Stromal cell of bone marrow (primary cell): ENCODE measurements at regions not wholly inside any gene's neighbourhood (a gene's known extent, or its start where the extent isn't known, plus 50 kb on each side); places are given as distances from the start of the nearest gene placed in this dataset.
"Not testable (repeated sequence)": the region's sequence is repeated elsewhere in the genome, so short reads cannot be mapped to it uniquely, and the experiment has no call there.

ENCODE experiments used
- DNase-seq: peaks from one replicate; pipeline ENCODE4 v3.0.0-alpha.2; 2012; ENCODE audit warnings: low read depth

- peak; percentile 70 for DNase-seq
Observed at GRCh38 chr13:74289861-74290773, 155.9 kb upstream of the KLF12 start.

GRCh38 chr13:74289107-74289506, 154.9 kb upstream of the KLF12 start:
- DNase-seq, result no peak

GRCh38 chr13:74288361-74288911, 154.2 kb upstream of the KLF12 start:
- DNase-seq, result no peak

GRCh38 chr13:74287724-74288169, 153.5 kb upstream of the KLF12 start:
- peak; percentile 66 for DNase-seq

GRCh38 chr13:74280795-74281490, 146.7 kb upstream of the KLF12 start:
- no peak for DNase-seq

- DNase-seq, result no peak
Observed at GRCh38 chr13:74280093-74280794, 146.0 kb upstream of the KLF12 start.

- DNase-seq, result no peak
Observed at GRCh38 chr13:74278901-74279300, 144.7 kb upstream of the KLF12 start.

GRCh38 chr13:74274916-74275315, 140.7 kb upstream of the KLF12 start:
- DNase-seq, result no peak

- no peak for DNase-seq
Observed at GRCh38 chr13:74273581-74273980, 139.4 kb upstream of the KLF12 start.

GRCh38 chr13:74272826-74273225, 138.6 kb upstream of the KLF12 start:
- no peak for DNase-seq

GRCh38 chr13:74270018-74270417, 135.8 kb upstream of the KLF12 start:
- no peak for DNase-seq

GRCh38 chr13:74266861-74267260, 132.7 kb upstream of the KLF12 start:
- DNase-seq, result no peak

- DNase-seq, result no peak
Observed at GRCh38 chr13:74266309-74266708, 132.1 kb upstream of the KLF12 start.

- DNase-seq, result no peak
Observed at GRCh38 chr13:74264333-74264732, 130.1 kb upstream of the KLF12 start.

GRCh38 chr13:74260420-74260819, 126.2 kb upstream of the KLF12 start:
- DNase-seq, result not testable (repeated sequence)

GRCh38 chr13:74259641-74260040, 125.4 kb upstream of the KLF12 start:
- no peak for DNase-seq

- DNase-seq, result no peak
Observed at GRCh38 chr13:74258961-74259360, 124.8 kb upstream of the KLF12 start.

- DNase-seq, result no peak
Observed at GRCh38 chr13:74256969-74257368, 122.8 kb upstream of the KLF12 start.

GRCh38 chr13:74253161-74253560, 119.0 kb upstream of the KLF12 start:
- DNase-seq, result no peak

GRCh38 chr13:74251778-74252519, 117.7 kb upstream of the KLF12 start:
- DNase-seq, result no peak

- DNase-seq, result peak; percentile 73
Observed at GRCh38 chr13:74250738-74251190, 116.6 kb upstream of the KLF12 start.
